SK-N-SH (cell line): ENCODE measurements at regions not wholly inside any gene's neighbourhood (a gene's known extent, or its start where the extent isn't known, plus 50 kb on each side); places are given as distances from the start of the nearest gene placed in this dataset.

Experiments
- CTCF ChIA-PET: fragments of 300-600, 350-600 bp; formaldehyde crosslinking; extraction: SDS; loops from one replicate; lab custom pipeline; 2021; lab: Yijun Ruan, JAX
- POLR2A ChIA-PET: fragments of 350-600 bp; sonication (Branson Sonifier 250); formaldehyde crosslinking; extraction: SDS; loops from one replicate; lab custom pipeline; 2020; ENCODE audit warnings: antibody characterized with exemption, inconsistent platforms; lab: Yijun Ruan, JAX
- DNase-seq: peaks from one replicate; pipeline ENCODE4 v3.0.0; 2012
- H2AFZ ChIP-seq: fragments of 200-600 bp; sonication (generic); 2 replicates; pipeline ENCODE4 v1.8.1; 2016; ENCODE audit warnings: antibody characterized with exemption, mild to moderate bottlenecking, low read depth
- H3F3A ChIP-seq: fragments of 200-600 bp; sonication (generic); replicated peaks from 2 replicates; pipeline ENCODE3; 2016; ENCODE audit warnings: antibody characterized with exemption, mild to moderate bottlenecking; ENCODE audit not compliant: insufficient read depth
- H3K27ac ChIP-seq, 2 experiments: fragments of 200-500 bp in 1 of 2; fragments of 200-600 bp in 1 of 2; sonication (Bioruptor generic) in 1 of 2; sonication (generic), shearing (Covaris generic) in 1 of 2; 2 replicates each; pipeline versions ENCODE4 v1.5.1 to v1.6.1; 2014 to 2016; ENCODE audit warnings: low read depth in 2 of 2, inconsistent platforms in 1 of 2, low read length in 1 of 2, mild to moderate bottlenecking in 1 of 2, mixed read lengths in 1 of 2
- H3K27me3 ChIP-seq: fragments of 200-600 bp; sonication (generic), shearing (Covaris generic); 2 replicates; pipeline ENCODE4 v1.6.1; 2016; ENCODE audit warnings: mixed run types; ENCODE audit not compliant: insufficient read depth
- H3K36me3 ChIP-seq, 2 experiments: fragments of 200-500 bp in 1 of 2; fragments of 200-600 bp in 1 of 2; sonication (Bioruptor generic) in 1 of 2; sonication (generic) in 1 of 2; replicated peaks in 1 of 2; 2 replicates each; pipeline versions ENCODE3 to v1.5.1; 2014 to 2016; ENCODE audit warnings: low read length in 1 of 2, mild to moderate bottlenecking in 1 of 2; ENCODE audit not compliant: insufficient read depth in 2 of 2, control insufficient read depth in 1 of 2
- H3K4me1 ChIP-seq, 2 experiments: fragments of 200-500 bp in 1 of 2; fragments of 200-600 bp in 1 of 2; sonication (Bioruptor generic) in 1 of 2; sonication (generic), shearing (Covaris generic) in 1 of 2; 2 replicates each; pipeline versions ENCODE4 v1.5.1 to v1.6.1; 2014 to 2016; ENCODE audit warnings: low read depth in 1 of 2, low read length in 1 of 2, mixed run types in 1 of 2; ENCODE audit not compliant: insufficient read depth in 2 of 2, control insufficient read depth in 1 of 2
- H3K4me2 ChIP-seq: fragments of 200-600 bp; sonication (generic), shearing (Covaris generic); 2 replicates; pipeline ENCODE4 v1.6.1; 2017; ENCODE audit warnings: mixed run types
- H3K4me3 ChIP-seq, 2 experiments: fragments of 200-500 bp in 1 of 2; fragments of 200-600 bp in 1 of 2; sonication (Bioruptor generic) in 1 of 2; sonication (generic), shearing (Covaris generic) in 1 of 2; 2 replicates each; pipeline versions ENCODE4 v1.5.1 to v1.8.1; 2014 to 2016; ENCODE audit warnings: low read depth in 2 of 2, inconsistent platforms in 1 of 2, low read length in 1 of 2, mild to moderate bottlenecking in 1 of 2, mixed read lengths in 1 of 2, moderate library complexity in 1 of 2
- H3K79me2 ChIP-seq: fragments of 200-600 bp; sonication (generic); 2 replicates; pipeline ENCODE4 v1.8.1; 2017; ENCODE audit warnings: mild to moderate bottlenecking; ENCODE audit not compliant: insufficient read depth
- H3K9ac ChIP-seq: fragments of 200-600 bp; sonication (generic); 2 replicates; pipeline ENCODE4 v1.6.1; 2017; ENCODE audit warnings: mixed run types
- H3K9me2 ChIP-seq: fragments of 200-600 bp; sonication (generic); 2 replicates; pipeline ENCODE4 v1.6.1; 2017; ENCODE audit warnings: mixed run types
- H3K9me3 ChIP-seq: fragments of 200-600 bp; sonication (generic); 2 replicates; pipeline ENCODE4 v1.6.1; 2017; ENCODE audit warnings: mixed run types, mild to moderate bottlenecking, moderate library complexity
- H4K20me1 ChIP-seq: fragments of 200-600 bp; sonication (generic); 2 replicates; pipeline ENCODE4 v1.6.1; 2017; ENCODE audit warnings: mild to moderate bottlenecking, mixed run types; ENCODE audit not compliant: insufficient read depth
- ELF1 ChIP-seq: IDR thresholded peaks from 2 replicates; pipeline ENCODE4 v1.4.0; 2012
- EP300 ChIP-seq, 2 experiments: IDR thresholded peaks; 2 replicates each; pipeline versions ENCODE4 v1.4.0 to v1.6.1; 2012; ENCODE audit warnings: borderline replicate concordance in 1 of 2, low read depth in 1 of 2, low read length in 1 of 2
- FOSL2 ChIP-seq: IDR thresholded peaks from 2 replicates; pipeline ENCODE4 v1.4.0; 2012; ENCODE audit warnings: low read depth, mild to moderate bottlenecking, moderate library complexity, borderline replicate concordance
- FOXM1 ChIP-seq: IDR thresholded peaks from 2 replicates; pipeline ENCODE4 v1.4.0; 2012; ENCODE audit warnings: low read depth, mild to moderate bottlenecking
- GABPA ChIP-seq: IDR thresholded peaks from 2 replicates; pipeline ENCODE4 v1.4.0; 2012; ENCODE audit warnings: low read depth, mild to moderate bottlenecking
- GATA2 ChIP-seq: sonication (generic); formaldehyde crosslinking; IDR thresholded peaks from 2 replicates; pipeline ENCODE4 v1.5.0; 2020; ENCODE audit warnings: mild to moderate bottlenecking, missing genetic modification reagents
- MEF2A ChIP-seq: IDR thresholded peaks from 2 replicates; pipeline ENCODE4 v1.4.0; 2012; ENCODE audit warnings: low read depth, borderline replicate concordance
- NFIC ChIP-seq: IDR thresholded peaks from 2 replicates; pipeline ENCODE4 v1.4.0; 2012; ENCODE audit warnings: borderline replicate concordance
- RAD21 ChIP-seq: IDR thresholded peaks from 2 replicates; pipeline ENCODE4 v1.6.1; 2012; ENCODE audit warnings: mild to moderate bottlenecking, low read length
- RXRA ChIP-seq: IDR thresholded peaks from 2 replicates; pipeline ENCODE4 v1.4.0; 2012; ENCODE audit warnings: low read depth, mild to moderate bottlenecking, borderline replicate concordance
- SIN3A ChIP-seq: IDR thresholded peaks from 2 replicates; pipeline ENCODE4 v1.6.1; 2012; ENCODE audit warnings: low read depth, mild to moderate bottlenecking, low read length, moderate library complexity, borderline replicate concordance
- TCF12 ChIP-seq: IDR thresholded peaks from 2 replicates; pipeline ENCODE4 v1.4.0; 2012
- USF2 ChIP-seq: fragments of 150-350 bp; IDR thresholded peaks from 2 replicates; pipeline ENCODE4 v1.6.1; 2017; ENCODE audit warnings: antibody characterized with exemption, low read length, low read depth, borderline replicate concordance
- WGBS: methylation state at CpG from one replicate; pipeline ENCODE4 v1.1.6; 2017; ENCODE audit warnings: low lambda C conversion rate; 5-methylcytosine and 5-hydroxymethylcytosine counted together
- TF ChIP-seq, protein P1 (sequence below): IDR thresholded peaks from 2 replicates; pipeline ENCODE4 v1.4.0; 2012; ENCODE audit warnings: low read depth, borderline replicate concordance
- TF ChIP-seq, protein P2 (sequence below): IDR thresholded peaks from 2 replicates; pipeline ENCODE4 v1.4.0; 2012; ENCODE audit warnings: low read depth
- TF ChIP-seq, protein P3 (sequence below): IDR thresholded peaks from 2 replicates; pipeline ENCODE4; 2012
- TF ChIP-seq, protein P4 (sequence below): fragments of 150-350 bp; IDR thresholded peaks from 2 replicates; pipeline ENCODE4 v1.6.1; 2016; ENCODE audit warnings: mild to moderate bottlenecking, low read depth, low read length

GRCh38 chr13:103354171-103354570, 288.0 kb upstream of the SLC10A2 start (continued):
- TF ChIP-seq, protein P1, sequence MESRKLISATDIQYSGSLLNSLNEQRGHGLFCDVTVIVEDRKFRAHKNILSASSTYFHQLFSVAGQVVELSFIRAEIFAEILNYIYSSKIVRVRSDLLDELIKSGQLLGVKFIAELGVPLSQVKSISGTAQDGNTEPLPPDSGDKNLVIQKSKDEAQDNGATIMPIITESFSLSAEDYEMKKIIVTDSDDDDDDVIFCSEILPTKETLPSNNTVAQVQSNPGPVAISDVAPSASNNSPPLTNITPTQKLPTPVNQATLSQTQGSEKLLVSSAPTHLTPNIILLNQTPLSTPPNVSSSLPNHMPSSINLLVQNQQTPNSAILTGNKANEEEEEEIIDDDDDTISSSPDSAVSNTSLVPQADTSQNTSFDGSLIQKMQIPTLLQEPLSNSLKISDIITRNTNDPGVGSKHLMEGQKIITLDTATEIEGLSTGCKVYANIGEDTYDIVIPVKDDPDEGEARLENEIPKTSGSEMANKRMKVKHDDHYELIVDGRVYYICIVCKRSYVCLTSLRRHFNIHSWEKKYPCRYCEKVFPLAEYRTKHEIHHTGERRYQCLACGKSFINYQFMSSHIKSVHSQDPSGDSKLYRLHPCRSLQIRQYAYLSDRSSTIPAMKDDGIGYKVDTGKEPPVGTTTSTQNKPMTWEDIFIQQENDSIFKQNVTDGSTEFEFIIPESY: no peak
- TF ChIP-seq MEF2A (no peak), SIN3A (no peak), ELF1 (no peak), NFIC (0 out of 2 replicates have a peak, but pooled peaks have one; percentile 14), EP300 (IDR thresholded peaks at IDR 0.05; ENCODE audit: borderline replicate concordance in 1 of 2, low read depth in 1 of 2, low read length in 1 of 2) (peak; percentile 23 to 98; a peak in 3 of 4 replicates)
- TF ChIP-seq, protein P2, sequence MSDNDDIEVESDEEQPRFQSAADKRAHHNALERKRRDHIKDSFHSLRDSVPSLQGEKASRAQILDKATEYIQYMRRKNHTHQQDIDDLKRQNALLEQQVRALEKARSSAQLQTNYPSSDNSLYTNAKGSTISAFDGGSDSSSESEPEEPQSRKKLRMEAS: no peak

DNA sequence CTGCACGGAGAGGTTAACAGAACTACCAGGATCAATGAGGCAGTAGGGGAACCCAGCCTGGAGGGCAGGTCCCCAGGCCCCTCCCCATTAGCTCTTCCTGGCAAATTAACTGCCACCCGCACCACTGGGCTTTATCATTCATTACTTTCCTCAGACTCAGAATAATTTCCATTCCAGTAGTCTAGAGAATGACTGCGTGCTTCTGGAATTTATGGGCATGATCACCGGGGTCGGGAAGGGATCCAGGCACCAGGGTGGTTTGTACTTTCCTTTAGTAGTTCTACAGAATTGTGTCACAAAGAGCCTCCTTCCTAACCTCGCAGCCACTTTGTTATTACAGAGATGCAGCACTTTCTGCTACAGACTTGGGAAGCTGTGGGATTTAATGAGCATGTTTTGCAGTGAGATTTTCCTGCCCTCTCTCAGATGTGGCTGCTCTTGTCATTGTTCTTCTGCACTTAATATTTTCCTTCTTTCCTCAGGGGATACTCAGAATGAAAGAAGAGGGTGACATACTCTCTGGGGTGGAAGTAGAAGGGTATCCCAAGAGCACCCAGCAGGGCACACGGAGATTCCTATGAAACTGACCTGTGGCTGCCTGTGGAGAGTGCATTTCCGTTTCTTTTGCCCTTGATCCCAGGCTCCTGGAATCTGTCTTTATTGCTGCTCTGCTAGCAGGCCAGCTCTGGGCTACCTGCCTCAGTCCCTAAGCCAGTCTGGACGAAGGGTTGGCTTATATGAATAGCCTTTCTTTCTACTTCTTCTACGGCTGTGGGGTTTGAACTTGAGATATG, 285.0 kb upstream of the SLC10A2 start:
- no peak overlapping the region for H3K4me3 ChIP-seq

DNA sequence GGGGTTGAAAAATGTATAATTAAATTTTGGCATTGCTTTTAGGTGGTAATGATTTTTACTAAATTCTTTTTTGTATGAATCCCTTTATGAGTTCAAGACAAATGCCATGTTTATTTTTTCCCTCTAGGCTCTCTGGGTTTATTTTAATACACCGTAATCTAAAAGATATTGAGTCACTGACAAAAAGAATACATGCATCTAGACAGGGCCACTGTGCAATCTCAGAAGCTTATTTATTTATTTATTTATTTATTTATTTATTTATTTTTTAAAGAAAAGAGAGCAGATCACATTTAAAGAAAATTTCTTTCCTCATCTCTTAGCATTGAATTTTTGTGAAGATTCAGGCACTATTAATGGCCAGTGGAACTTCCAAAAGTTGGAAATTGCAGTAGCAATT, 283.9 kb upstream of the SLC10A2 start:
- H4K20me1 ChIP-seq: no peaks in the 10 kb centered on the region
- no peak overlapping the region for H2AFZ ChIP-seq
- TF ChIP-seq RAD21 (no peak), GATA2 (no peak), MEF2A (no peak), FOXM1 (no peak), GABPA (no peak), USF2 (no peak), RXRA (no peak), FOSL2 (no peak), TCF12 (no peak), EP300 (IDR thresholded peaks at IDR 0.05; ENCODE audit: borderline replicate concordance in 1 of 2, low read depth in 1 of 2, low read length in 1 of 2) (no peak)
- TF ChIP-seq, protein P3, sequence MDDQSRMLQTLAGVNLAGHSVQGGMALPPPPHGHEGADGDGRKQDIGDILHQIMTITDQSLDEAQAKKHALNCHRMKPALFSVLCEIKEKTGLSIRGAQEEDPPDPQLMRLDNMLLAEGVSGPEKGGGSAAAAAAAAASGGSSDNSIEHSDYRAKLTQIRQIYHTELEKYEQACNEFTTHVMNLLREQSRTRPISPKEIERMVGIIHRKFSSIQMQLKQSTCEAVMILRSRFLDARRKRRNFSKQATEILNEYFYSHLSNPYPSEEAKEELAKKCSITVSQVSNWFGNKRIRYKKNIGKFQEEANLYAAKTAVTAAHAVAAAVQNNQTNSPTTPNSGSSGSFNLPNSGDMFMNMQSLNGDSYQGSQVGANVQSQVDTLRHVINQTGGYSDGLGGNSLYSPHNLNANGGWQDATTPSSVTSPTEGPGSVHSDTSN: no peak
- TF ChIP-seq, all 33 proteins: peak for 0
- H3K27ac ChIP-seq: peak overlapping the region in 1 of 2 experiments; percentile 92; a peak in 2 of 4 replicates
- no peaks in the 10 kb centered on the region for H3K36me3 ChIP-seq
- H3K9me3 ChIP-seq: no peaks in the 10 kb centered on the region
- H3K9ac ChIP-seq: no peak overlapping the region
- DNase-seq: no peak
- 62% methylated on average over 1 of the region's 1 CpG for WGBS
- H3K4me2 ChIP-seq: no peak overlapping the region
- ChIA-PET POLR2A (no interaction called here), CTCF (interaction anchor here (0.6 to 1.5 kb wide), 7 partner anchors 44 to 533 kb away, joined by 3 to 4 read pairs (median 3); no protein-coding TSS in a partner anchor)
- no peaks in the 10 kb centered on the region for H3K9me2 ChIP-seq
- peaks cover 0 to 34% of the 10 kb centered on the region in 2 experiments; a peak in 2 of 4 replicates for H3K4me1 ChIP-seq
- no peaks in the 10 kb centered on the region for H3K79me2 ChIP-seq
- H3K4me3 ChIP-seq: no peak overlapping the region
- H3F3A ChIP-seq: no peaks in the 10 kb centered on the region
- H3K27me3 ChIP-seq: no peaks in the 10 kb centered on the region

More for the DNA sequence above, 285.0 kb upstream of the SLC10A2 start:
- Histone ChIP-seq H3K27me3 (no peaks in the 10 kb centered on the region), H4K20me1 (no peaks in the 10 kb centered on the region), H3K4me2 (no peak overlapping the region), H3K9me2 (no peaks in the 10 kb centered on the region), H3K36me3 (no peaks in the 10 kb centered on the region), H2AFZ (no peak overlapping the region), H3K27ac (peak overlapping the region in 1 of 2 experiments; percentile 92; a peak in 2 of 4 replicates), H3F3A (no peaks in the 10 kb centered on the region), H3K4me1 (peaks cover 0 to 34% of the 10 kb centered on the region in 2 experiments; a peak in 2 of 4 replicates), H3K9ac (no peak overlapping the region), H3K79me2 (no peaks in the 10 kb centered on the region), H3K9me3 (no peaks in the 10 kb centered on the region)
- WGBS: 24% methylated on average over 9 of the region's 10 CpGs
- CTCF ChIA-PET: no interaction called here
- POLR2A ChIA-PET: no interaction called here
- TF ChIP-seq RAD21: no peak
- TF ChIP-seq, protein P4, sequence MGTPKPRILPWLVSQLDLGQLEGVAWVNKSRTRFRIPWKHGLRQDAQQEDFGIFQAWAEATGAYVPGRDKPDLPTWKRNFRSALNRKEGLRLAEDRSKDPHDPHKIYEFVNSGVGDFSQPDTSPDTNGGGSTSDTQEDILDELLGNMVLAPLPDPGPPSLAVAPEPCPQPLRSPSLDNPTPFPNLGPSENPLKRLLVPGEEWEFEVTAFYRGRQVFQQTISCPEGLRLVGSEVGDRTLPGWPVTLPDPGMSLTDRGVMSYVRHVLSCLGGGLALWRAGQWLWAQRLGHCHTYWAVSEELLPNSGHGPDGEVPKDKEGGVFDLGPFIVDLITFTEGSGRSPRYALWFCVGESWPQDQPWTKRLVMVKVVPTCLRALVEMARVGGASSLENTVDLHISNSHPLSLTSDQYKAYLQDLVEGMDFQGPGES: no peak
- no peak for DNase-seq
